ENCODE measurements at regions not wholly inside any gene's neighbourhood (a gene's known extent, or its start where the extent isn't known, plus 50 kb on each side); places are given as distances from the start of the nearest gene placed in this dataset.

DNA sequence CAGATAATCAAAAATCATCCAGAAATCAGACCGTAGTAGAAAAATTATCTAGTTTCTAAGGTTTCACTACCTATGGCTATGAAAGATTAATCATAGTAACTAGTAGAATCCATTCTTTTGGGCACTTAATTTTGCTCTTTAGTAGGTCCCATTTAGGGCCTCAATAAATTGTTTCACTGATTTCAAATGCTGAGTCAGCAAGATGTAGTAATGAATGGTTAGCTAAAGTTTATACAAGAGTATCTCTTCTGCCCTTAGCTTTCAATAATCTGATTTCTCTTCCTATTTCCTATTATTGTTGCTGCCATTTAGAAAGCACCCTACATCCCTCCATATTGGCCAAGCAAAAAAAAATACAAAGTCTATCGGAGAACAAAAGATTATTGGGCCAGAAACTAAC lies 283.2 kb upstream of the PCDH10 start:
- H3K4me3 ChIP-seq (ENCODE audit: low read depth, low read length): no peak overlapping the region
- H3K9ac ChIP-seq (ENCODE audit: low read depth, low read length): no peak overlapping the region
- no peaks in the 10 kb centered on the region for H3K4me1 ChIP-seq (ENCODE audit: control insufficient read depth, insufficient read depth, low read length)
- H3K9me3 ChIP-seq (ENCODE audit: control insufficient read depth, insufficient read depth, low read length): no peaks in the 10 kb centered on the region
- H3K27me3 ChIP-seq (ENCODE audit: control insufficient read depth, insufficient read depth, low read length): no peaks in the 10 kb centered on the region
- H3K36me3 ChIP-seq (ENCODE audit: control insufficient read depth, insufficient read depth, low read length): no peaks in the 10 kb centered on the region

DNA sequence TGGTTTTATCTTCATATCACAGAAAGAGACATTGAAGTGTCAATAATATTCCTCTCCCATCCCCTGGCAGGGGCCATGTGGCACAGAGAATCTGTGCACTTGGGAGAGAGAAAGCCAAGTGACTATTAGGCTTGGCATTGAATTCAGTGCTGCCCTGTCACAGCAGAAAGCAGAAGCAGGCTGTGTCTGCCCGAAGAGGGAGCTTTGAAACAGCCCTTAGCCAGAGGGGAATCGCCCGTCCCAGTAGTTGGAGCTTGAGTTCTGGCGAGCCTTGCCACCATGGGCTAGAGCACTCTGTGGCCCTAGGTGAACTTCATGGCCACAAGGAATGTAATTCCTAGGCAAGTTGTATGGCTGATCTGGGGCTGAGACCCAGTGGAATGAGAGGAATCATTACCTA lies 282.5 kb upstream of the PCDH10 start:
- Histone ChIP-seq H3K4me3 (ENCODE audit: low read depth, low read length) (no peak overlapping the region), H3K36me3 (ENCODE audit: control insufficient read depth, insufficient read depth, low read length) (no peaks in the 10 kb centered on the region), H3K9me3 (ENCODE audit: control insufficient read depth, insufficient read depth, low read length) (no peaks in the 10 kb centered on the region), H3K27me3 (ENCODE audit: control insufficient read depth, insufficient read depth, low read length) (no peaks in the 10 kb centered on the region), H3K9ac (ENCODE audit: low read depth, low read length) (no peak overlapping the region), H3K4me1 (ENCODE audit: control insufficient read depth, insufficient read depth, low read length) (no peaks in the 10 kb centered on the region)

DNA sequence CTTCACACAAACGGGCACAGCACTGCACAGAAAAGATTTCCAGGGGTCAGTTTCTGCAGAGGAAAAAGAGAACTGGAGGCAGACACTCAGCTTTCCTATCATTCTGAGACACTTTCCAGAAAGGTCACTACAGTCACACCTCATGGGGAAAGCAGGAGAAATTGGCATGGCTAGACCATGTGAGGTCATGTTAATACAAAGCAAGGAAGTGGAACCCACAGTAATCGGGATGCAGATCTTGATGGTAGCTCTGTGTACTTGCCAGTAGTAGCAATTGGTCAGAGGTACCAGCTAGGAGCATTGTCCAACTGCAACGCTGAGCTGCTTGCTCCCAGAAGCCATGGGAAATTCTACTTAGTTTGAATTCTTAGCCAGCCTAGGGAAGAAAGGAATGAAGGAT lies 255.3 kb upstream of the PCDH10 start:
- H3K4me1 ChIP-seq (ENCODE audit: control insufficient read depth, insufficient read depth, low read length): no peaks in the 10 kb centered on the region
- no peak overlapping the region for H3K4me3 ChIP-seq (ENCODE audit: low read depth, low read length)
- H3K9me3 ChIP-seq (ENCODE audit: control insufficient read depth, insufficient read depth, low read length): no peaks in the 10 kb centered on the region
- no peak overlapping the region for H3K9ac ChIP-seq (ENCODE audit: low read depth, low read length)
- H3K27me3 ChIP-seq (ENCODE audit: control insufficient read depth, insufficient read depth, low read length): no peaks in the 10 kb centered on the region
- no peaks in the 10 kb centered on the region for H3K36me3 ChIP-seq (ENCODE audit: control insufficient read depth, insufficient read depth, low read length)

DNA sequence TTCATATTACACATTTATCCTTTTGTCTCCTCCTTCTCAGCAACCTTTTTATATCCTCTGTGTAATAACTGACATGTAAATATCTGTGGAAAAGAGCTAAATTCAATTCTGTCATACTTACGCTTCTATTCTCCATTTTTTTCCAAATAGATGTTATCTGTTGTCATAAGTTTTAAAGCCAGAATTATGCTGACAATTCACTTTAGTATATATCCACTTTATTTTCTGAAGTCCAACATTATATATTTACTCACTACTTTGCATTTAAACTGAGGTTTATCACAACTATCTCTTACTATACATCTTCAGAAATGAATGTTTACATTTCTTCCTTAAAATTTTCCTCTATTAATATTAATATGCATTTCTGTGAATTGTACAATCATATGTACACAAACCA lies 247.9 kb upstream of the PCDH10 start:
- Histone ChIP-seq H3K9me3 (ENCODE audit: control insufficient read depth, insufficient read depth, low read length) (no peaks in the 10 kb centered on the region), H3K36me3 (ENCODE audit: control insufficient read depth, insufficient read depth, low read length) (no peaks in the 10 kb centered on the region), H3K27me3 (ENCODE audit: control insufficient read depth, insufficient read depth, low read length) (no peaks in the 10 kb centered on the region), H3K4me1 (ENCODE audit: control insufficient read depth, insufficient read depth, low read length) (no peaks in the 10 kb centered on the region), H3K4me3 (ENCODE audit: low read depth, low read length) (no peak overlapping the region), H3K9ac (ENCODE audit: low read depth, low read length) (no peak overlapping the region)

DNA sequence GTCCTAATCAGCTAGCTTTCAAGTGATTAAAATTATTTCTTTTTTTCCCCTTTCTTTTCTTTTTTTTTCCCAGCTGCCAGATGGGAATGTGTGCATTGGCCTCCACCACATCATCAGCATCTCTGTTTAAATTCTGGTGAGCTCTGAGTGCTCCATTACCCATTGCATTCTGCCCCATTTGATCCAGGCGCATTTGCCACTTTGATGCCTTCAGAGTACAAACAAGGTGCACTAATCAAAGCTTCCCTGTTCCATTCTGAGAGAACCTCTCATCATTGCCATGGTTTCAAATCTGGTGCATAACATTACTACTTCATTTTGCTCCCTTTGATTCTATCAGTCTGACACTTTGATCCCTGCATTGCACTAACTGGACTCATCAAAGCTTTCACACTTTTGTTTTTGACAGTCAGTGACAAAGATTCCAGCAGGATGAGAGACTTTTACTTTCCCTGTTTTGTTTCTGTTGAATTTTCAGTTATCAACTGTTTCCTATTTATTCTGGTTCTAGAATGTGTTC lies 238.8 kb upstream of the PCDH10 start:
- no peaks in the 10 kb centered on the region for H3K36me3 ChIP-seq (ENCODE audit: control insufficient read depth, insufficient read depth, low read length)
- H3K27me3 ChIP-seq (ENCODE audit: control insufficient read depth, insufficient read depth, low read length): no peaks in the 10 kb centered on the region
- no peak overlapping the region for H3K9ac ChIP-seq (ENCODE audit: low read depth, low read length)
- H3K9me3 ChIP-seq (ENCODE audit: control insufficient read depth, insufficient read depth, low read length): no peaks in the 10 kb centered on the region
- H3K4me1 ChIP-seq (ENCODE audit: control insufficient read depth, insufficient read depth, low read length): no peaks in the 10 kb centered on the region
- no peak overlapping the region for H3K4me3 ChIP-seq (ENCODE audit: low read depth, low read length)

DNA sequence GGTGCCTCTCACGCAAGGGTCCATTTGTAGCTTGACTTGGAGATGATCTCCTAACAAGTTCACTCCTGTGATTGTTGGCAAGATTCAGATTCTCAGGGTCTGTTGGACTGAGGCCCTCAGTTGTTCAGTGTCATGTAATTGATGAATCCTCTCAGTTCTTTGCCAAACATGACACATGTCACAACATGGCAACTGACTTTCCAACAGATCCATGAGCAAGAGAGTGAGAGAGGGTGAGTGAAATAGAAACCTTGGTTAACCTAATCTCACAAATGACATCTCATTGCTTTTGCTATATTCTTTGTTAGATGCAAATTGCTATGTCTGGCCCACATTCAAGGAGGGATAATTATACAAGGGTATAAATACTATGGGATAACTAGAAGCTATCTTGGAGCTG lies 231.0 kb upstream of the PCDH10 start:
- no peaks in the 10 kb centered on the region for H3K4me1 ChIP-seq (ENCODE audit: control insufficient read depth, insufficient read depth, low read length)

DNA sequence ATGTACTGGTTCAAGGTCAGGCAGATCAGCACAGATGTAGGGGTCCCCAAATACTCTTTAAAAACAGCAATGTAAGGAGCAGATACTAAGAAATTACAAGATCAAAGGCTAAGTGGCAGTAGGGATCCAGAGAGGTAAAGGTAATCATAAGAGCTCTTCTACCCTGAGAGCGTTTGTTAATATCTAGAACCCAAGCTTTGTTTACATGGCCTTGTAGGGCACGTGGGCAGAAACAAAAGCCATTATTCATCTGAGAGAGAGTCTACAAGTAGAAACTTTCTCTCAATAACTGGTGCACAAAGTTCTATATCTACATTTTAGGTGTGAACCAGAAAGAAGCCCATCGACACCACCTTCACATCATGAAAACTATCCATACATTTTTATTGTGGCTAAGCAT lies 225.6 kb upstream of the PCDH10 start:
- Histone ChIP-seq H3K9ac (ENCODE audit: low read depth, low read length) (no peak overlapping the region), H3K27me3 (ENCODE audit: control insufficient read depth, insufficient read depth, low read length) (no peaks in the 10 kb centered on the region), H3K9me3 (ENCODE audit: control insufficient read depth, insufficient read depth, low read length) (no peaks in the 10 kb centered on the region), H3K36me3 (ENCODE audit: control insufficient read depth, insufficient read depth, low read length) (no peaks in the 10 kb centered on the region), H3K4me3 (ENCODE audit: low read depth, low read length) (no peak overlapping the region), H3K4me1 (ENCODE audit: control insufficient read depth, insufficient read depth, low read length) (no peaks in the 10 kb centered on the region)

More for the DNA sequence above, 231.0 kb upstream of the PCDH10 start:
- H3K9me3 ChIP-seq (ENCODE audit: control insufficient read depth, insufficient read depth, low read length): no peaks in the 10 kb centered on the region
- H3K9ac ChIP-seq (ENCODE audit: low read depth, low read length): no peak overlapping the region
- no peaks in the 10 kb centered on the region for H3K27me3 ChIP-seq (ENCODE audit: control insufficient read depth, insufficient read depth, low read length)
- no peaks in the 10 kb centered on the region for H3K36me3 ChIP-seq (ENCODE audit: control insufficient read depth, insufficient read depth, low read length)
- no peak overlapping the region for H3K4me3 ChIP-seq (ENCODE audit: low read depth, low read length)

DNA sequence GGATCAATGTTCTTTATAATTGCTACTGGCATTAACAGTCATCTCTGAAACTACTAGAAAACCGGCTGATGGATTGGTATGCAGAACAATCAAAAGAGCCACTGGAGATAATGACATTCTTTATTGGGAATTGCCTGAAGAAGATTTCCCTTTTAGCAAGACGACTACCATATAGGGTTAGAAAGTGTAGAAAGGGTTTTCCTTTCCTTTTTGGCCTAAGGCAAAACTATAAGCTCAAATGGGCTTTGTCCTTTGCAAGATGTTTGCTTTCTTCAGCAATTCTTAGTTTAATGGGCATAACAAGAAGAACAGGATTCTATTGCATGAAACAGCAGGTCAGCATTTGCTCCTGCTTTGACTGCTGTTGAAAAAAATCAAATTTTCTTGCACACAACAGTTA lies 214.2 kb upstream of the PCDH10 start:
- Histone ChIP-seq H3K4me1 (ENCODE audit: control insufficient read depth, insufficient read depth, low read length) (peaks cover 5% of the 10 kb centered on the region), H3K9me3 (ENCODE audit: control insufficient read depth, insufficient read depth, low read length) (no peaks in the 10 kb centered on the region), H3K27me3 (ENCODE audit: control insufficient read depth, insufficient read depth, low read length) (no peaks in the 10 kb centered on the region), H3K9ac (ENCODE audit: low read depth, low read length) (no peak overlapping the region), H3K4me3 (ENCODE audit: low read depth, low read length) (no peak overlapping the region), H3K36me3 (ENCODE audit: control insufficient read depth, insufficient read depth, low read length) (no peaks in the 10 kb centered on the region)

DNA sequence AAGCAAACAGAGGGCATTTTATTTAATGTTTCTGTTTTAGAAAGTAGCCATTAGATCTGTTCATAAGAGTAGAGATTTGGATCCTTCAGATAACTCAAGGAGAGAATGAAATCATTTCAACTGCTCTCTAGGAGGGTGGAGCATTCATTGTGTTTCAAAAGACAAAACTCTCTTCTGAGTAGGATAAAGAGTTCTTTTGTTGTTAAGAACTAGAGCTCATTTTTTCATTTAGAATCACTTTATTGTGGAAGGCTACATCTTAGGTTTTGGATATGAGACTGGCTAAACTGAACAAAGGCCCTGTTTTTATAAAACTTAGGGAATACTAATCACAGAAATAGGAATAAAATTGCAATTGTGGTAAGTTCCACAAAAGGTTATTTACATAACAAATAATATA lies 193.9 kb upstream of the PCDH10 start:
- H3K9ac ChIP-seq (ENCODE audit: low read depth, low read length): no peak overlapping the region
- no peak overlapping the region for H3K4me3 ChIP-seq (ENCODE audit: low read depth, low read length)
- no peaks in the 10 kb centered on the region for H3K27me3 ChIP-seq (ENCODE audit: control insufficient read depth, insufficient read depth, low read length)
- no peaks in the 10 kb centered on the region for H3K9me3 ChIP-seq (ENCODE audit: control insufficient read depth, insufficient read depth, low read length)
- H3K4me1 ChIP-seq (ENCODE audit: control insufficient read depth, insufficient read depth, low read length): peaks cover 8% of the 10 kb centered on the region
- no peaks in the 10 kb centered on the region for H3K36me3 ChIP-seq (ENCODE audit: control insufficient read depth, insufficient read depth, low read length)

DNA sequence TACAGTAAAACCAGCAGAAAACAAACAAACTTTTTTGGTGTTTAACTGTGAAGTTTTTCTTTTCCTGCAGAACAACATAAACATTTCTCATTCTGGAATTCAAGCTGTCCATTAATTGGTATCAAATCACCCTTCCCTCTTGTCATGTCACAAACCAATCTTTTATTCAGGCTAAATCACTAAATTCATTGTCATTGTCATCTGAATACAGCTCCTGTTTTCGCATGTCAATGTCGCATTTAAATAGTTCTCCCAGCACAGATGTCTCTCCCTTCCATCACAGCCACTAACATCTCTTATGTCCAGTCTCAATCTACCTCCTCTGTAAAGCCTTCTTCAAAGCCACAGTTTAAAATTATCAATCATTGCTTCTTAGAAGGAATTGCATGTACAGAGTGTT lies 192.1 kb upstream of the PCDH10 start:
- no peak overlapping the region for H3K9ac ChIP-seq (ENCODE audit: low read depth, low read length)
- H3K4me1 ChIP-seq (ENCODE audit: control insufficient read depth, insufficient read depth, low read length): peaks cover 8% of the 10 kb centered on the region
- H3K9me3 ChIP-seq (ENCODE audit: control insufficient read depth, insufficient read depth, low read length): no peaks in the 10 kb centered on the region
- H3K36me3 ChIP-seq (ENCODE audit: control insufficient read depth, insufficient read depth, low read length): no peaks in the 10 kb centered on the region
- no peak overlapping the region for H3K4me3 ChIP-seq (ENCODE audit: low read depth, low read length)
- H3K27me3 ChIP-seq (ENCODE audit: control insufficient read depth, insufficient read depth, low read length): no peaks in the 10 kb centered on the region

DNA sequence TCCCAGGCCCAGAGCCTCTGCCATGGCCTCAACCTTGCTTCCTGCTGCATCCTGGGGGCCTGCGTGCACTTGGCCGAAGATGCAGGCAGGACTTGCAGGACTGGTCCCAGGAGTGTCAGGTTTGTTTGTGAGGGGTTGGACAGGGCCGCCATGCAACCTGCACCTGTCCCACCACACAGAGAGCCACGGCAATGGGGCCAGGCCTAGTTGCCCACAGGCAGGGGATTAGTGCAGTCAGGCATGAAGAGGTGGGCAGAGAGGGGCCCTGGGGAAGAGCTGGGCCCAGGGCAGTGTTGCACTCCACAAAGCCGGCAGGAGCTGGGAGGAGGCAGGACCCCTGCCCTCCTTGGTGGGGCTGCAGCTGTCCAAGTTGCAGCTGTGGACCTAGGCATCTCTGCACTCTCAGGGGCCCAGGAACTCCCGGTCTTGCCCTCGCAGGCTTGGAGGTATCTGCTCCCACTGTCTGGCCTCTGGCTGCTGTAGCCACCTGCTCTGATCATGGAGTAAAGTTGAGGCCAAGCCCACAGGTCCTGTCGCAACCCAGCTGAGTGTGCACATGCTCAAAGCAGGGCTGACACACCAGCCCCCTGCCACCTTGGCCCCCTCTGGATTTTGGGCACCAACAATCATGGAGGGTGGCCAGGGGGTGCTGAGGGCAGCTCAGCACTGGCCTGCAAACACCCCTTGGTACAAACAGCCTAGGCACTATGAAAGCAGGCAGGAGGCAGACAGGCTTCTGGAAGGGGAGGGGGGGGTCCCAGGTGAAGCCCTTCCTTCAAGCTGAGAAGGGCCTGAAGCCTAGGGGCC lies 190.4 kb upstream of the PCDH10 start:
- Histone ChIP-seq H3K9me3 (ENCODE audit: control insufficient read depth, insufficient read depth, low read length) (no peaks in the 10 kb centered on the region), H3K9ac (ENCODE audit: low read depth, low read length) (no peak overlapping the region), H3K36me3 (ENCODE audit: control insufficient read depth, insufficient read depth, low read length) (no peaks in the 10 kb centered on the region), H3K27me3 (ENCODE audit: control insufficient read depth, insufficient read depth, low read length) (no peaks in the 10 kb centered on the region), H3K4me1 (ENCODE audit: control insufficient read depth, insufficient read depth, low read length) (peaks cover 8% of the 10 kb centered on the region), H3K4me3 (ENCODE audit: low read depth, low read length) (no peak overlapping the region)

DNA sequence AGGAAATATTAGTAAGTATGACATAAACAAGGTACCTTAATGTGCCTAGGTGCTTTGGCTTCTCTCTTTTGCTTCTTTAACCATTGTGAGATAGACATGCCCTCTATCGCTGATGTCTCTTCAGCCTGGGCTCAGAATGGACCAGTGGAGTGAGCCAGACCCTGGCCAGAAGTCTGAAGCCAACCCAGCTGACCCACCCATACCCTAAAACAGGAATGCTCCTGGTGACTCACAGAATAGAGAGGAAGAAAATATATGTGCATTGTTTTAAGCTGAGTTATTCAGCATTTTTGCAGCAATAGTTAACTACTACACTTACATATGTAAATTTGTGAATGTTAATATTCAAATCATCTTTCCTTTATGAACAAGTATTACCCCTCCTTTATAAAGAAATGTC lies 167.5 kb upstream of the PCDH10 start:
- Histone ChIP-seq H3K4me3 (ENCODE audit: low read depth, low read length) (no peak overlapping the region), H3K9me3 (ENCODE audit: control insufficient read depth, insufficient read depth, low read length) (no peaks in the 10 kb centered on the region), H3K27me3 (ENCODE audit: control insufficient read depth, insufficient read depth, low read length) (no peaks in the 10 kb centered on the region), H3K36me3 (ENCODE audit: control insufficient read depth, insufficient read depth, low read length) (no peaks in the 10 kb centered on the region), H3K4me1 (ENCODE audit: control insufficient read depth, insufficient read depth, low read length) (peaks cover 21% of the 10 kb centered on the region), H3K9ac (ENCODE audit: low read depth, low read length) (no peak overlapping the region)
